NCI-H510A (cell line): ENCODE measurements at regions not wholly inside any gene's neighbourhood (a gene's known extent, or its start where the extent isn't known, plus 50 kb on each side); places are given as distances from the start of the nearest gene placed in this dataset.

ENCODE experiments used
- DNase-seq: peaks from one replicate; lab custom pipeline; 2025; lab: John Stamatoyannopoulos, UW

GRCh38 chr21:41565550-41565949, 57.6 kb upstream of the TMPRSS2 start:
- DNase-seq = no peak

- no peak for DNase-seq
Measured at GRCh38 chr21:41564871-41565274, 56.9 kb upstream of the TMPRSS2 start.

GRCh38 chr21:41562101-41563000, 54.4 kb upstream of the TMPRSS2 start:
- no peak for DNase-seq

- no peak for DNase-seq
Measured at GRCh38 chr21:41561701-41562100, 53.7 kb upstream of the TMPRSS2 start.

- DNase-seq = no peak
Measured at GRCh38 chr21:41560661-41561158, 52.8 kb upstream of the TMPRSS2 start.

GRCh38 chr21:41559658-41560631, 52.0 kb upstream of the TMPRSS2 start:
- DNase-seq = no peak

GRCh38 chr21:41558842-41559241, 50.9 kb upstream of the TMPRSS2 start:
- no peak for DNase-seq

- DNase-seq = no peak
Measured at GRCh38 chr21:41557884-41558283, 49.9 kb upstream of the TMPRSS2 start.
